ENCODE measurements at regions not wholly inside any gene's neighbourhood (a gene's known extent, or its start where the extent isn't known, plus 50 kb on each side); places are given as distances from the start of the nearest gene placed in this dataset.

- no peak for DNase-seq
Observed at GRCh38 chr15:70319466-70319865, 221.7 kb upstream of the TLE3 start.

GRCh38 chr15:70318594-70319465 is 221.1 kb upstream of the TLE3 start:
- no peak for DNase-seq

GRCh38 chr15:70316059-70316600 is 218.4 kb upstream of the TLE3 start:
- no peak for DNase-seq

GRCh38 chr15:70315431-70315830 is 217.7 kb upstream of the TLE3 start:
- DNase-seq, result no peak

- DNase-seq, result no peak
Observed at GRCh38 chr15:70314688-70315087, 217.0 kb upstream of the TLE3 start.

GRCh38 chr15:70314018-70314354 is 216.3 kb upstream of the TLE3 start:
- DNase-seq, result no peak

- no peak for DNase-seq
Observed at GRCh38 chr15:70313099-70314017, 215.6 kb upstream of the TLE3 start.

GRCh38 chr15:70311821-70312220 is 214.1 kb upstream of the TLE3 start:
- no peak for DNase-seq

GRCh38 chr15:70309716-70310115 is 212.0 kb upstream of the TLE3 start:
- DNase-seq, result no peak

GRCh38 chr15:70308735-70309434 is 211.2 kb upstream of the TLE3 start:
- DNase-seq, result no peak

- peak in 1 of 5 experiments; percentile 19 for DNase-seq
Observed at GRCh38 chr15:70308011-70308734, 210.5 kb upstream of the TLE3 start.

- DNase-seq, result no peak
Observed at GRCh38 chr15:70306582-70306981, 208.9 kb upstream of the TLE3 start.

GRCh38 chr15:70306081-70306480 is 208.4 kb upstream of the TLE3 start:
- DNase-seq, result no peak

- DNase-seq, result no peak
Observed at GRCh38 chr15:70303981-70304380, 206.3 kb upstream of the TLE3 start.

GRCh38 chr15:70302360-70302759 is 204.6 kb upstream of the TLE3 start:
- DNase-seq, result no peak

GRCh38 chr15:70301396-70301795 is 203.7 kb upstream of the TLE3 start:
- no peak for DNase-seq

GRCh38 chr15:70299931-70300869 is 202.5 kb upstream of the TLE3 start:
- peak in 3 of 5 experiments; percentile 17 to 87 (median 72) for DNase-seq

GRCh38 chr15:70297465-70298058 is 199.8 kb upstream of the TLE3 start:
- no peak for DNase-seq

GRCh38 chr15:70294731-70295305 is 197.1 kb upstream of the TLE3 start:
- DNase-seq, result no peak

Measured in T-helper 2 cell (primary cell).